DMS 273 (cell line): ENCODE measurements at regions not wholly inside any gene's neighbourhood (a gene's known extent, or its start where the extent isn't known, plus 50 kb on each side); places are given as distances from the start of the nearest gene placed in this dataset.

Experiments
- DNase-seq: peaks from one replicate; lab custom pipeline; 2025; ENCODE audit not compliant: unreplicated experiment; lab: John Stamatoyannopoulos, UW

DNA sequence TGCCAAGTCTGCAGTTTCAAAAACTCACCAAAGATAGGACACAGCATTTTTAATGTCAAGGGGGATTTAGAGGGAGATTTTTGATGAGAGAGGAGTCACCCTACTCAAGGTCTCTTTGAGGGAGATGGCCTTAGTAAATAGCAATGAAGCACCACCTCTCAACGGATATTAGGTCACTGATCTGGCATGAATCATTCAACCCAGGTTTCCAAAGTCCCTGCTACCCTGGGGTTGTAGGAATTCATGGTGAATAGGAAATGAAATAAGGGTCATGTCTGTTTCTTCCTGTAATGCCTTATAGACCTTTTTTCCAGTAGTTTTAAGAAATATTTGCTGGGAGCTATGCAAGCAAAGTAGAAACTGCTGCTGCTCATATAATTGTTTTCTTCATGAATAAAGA, 2154.9 kb downstream of the LRRC4C start:
- DNase-seq, result no peak

DNA sequence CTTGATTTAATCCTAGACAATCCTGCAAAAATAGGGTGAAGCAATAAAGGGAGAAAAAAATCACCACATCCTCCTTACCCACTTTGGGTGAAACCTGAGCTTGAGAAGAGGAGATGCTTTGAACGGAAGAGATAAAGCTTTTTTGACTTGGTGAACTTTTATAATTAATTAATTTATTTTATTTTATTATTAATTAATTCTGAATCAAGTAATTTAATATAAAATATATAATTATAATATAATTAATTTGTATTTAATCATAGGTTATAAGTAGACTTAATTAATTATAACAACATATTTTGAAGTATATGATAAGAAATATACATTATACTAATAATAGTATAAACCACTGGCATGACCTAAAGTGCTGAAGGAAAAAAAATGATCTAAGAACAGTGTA, 2164.8 kb downstream of the LRRC4C start:
- no peak for DNase-seq

DNA sequence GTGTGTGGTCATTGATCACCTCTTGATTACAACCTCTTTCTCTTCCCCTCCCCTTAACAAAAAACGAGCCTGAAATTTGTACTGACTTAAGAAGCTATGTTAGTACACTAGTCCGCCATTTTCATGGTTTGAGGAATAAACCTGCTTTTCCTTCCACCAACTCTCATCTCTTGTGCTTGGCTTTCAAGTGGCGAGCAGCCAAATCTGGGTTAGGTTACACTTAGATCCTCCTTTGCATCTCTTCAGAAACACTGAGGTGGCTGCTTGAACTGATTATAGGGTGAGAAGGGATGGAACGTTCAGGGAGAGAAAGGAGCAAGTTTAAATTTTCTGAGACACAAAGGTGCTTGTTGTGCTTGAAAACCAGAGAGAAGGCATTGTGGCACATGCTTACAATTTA, 2171.4 kb downstream of the LRRC4C start:
- no peak for DNase-seq

DNA sequence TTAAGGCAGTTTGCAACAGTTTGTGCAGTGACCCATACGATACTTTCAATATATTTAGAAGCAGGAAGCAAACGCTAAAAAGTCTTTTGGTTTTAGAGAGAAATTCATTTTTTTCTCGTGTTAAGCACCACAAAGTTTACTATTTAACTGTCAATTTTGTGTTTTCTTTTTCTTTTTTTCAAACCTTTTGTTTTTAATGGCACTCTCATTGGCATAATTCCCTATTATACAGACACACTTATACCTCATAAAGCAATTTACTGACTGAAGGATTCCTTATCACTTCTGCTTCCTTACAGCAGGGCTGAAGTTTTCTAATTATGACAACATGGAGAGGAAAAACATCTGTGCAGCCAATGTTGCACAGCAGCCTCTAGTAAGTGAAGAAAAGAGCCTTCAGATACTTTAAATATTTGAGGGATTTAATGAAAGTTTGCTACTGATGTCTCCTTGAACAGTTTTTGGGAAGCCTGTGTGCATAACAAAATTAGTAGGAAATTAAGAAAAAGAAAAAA, 2191.2 kb downstream of the LRRC4C start:
- DNase-seq, result no peak

DNA sequence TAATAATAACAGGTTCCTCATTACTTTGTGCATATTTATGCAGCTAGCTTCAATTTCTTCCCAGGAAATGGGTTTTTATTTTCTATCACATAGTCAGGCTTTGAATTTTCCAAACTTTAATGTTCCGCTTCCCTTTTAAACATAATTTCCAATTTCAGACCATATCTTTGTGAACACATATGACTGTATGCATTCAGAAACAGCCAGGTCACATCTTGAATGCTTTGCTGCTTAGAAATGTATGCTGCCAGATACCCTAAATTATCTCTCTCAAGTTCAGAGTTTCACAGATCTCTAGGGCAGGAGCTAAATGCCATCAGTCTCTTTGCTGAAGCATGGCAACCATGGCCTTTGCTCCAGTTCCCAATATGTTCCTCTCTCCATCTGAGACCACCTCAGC, 2203.8 kb downstream of the LRRC4C start:
- DNase-seq, result no peak

DNA sequence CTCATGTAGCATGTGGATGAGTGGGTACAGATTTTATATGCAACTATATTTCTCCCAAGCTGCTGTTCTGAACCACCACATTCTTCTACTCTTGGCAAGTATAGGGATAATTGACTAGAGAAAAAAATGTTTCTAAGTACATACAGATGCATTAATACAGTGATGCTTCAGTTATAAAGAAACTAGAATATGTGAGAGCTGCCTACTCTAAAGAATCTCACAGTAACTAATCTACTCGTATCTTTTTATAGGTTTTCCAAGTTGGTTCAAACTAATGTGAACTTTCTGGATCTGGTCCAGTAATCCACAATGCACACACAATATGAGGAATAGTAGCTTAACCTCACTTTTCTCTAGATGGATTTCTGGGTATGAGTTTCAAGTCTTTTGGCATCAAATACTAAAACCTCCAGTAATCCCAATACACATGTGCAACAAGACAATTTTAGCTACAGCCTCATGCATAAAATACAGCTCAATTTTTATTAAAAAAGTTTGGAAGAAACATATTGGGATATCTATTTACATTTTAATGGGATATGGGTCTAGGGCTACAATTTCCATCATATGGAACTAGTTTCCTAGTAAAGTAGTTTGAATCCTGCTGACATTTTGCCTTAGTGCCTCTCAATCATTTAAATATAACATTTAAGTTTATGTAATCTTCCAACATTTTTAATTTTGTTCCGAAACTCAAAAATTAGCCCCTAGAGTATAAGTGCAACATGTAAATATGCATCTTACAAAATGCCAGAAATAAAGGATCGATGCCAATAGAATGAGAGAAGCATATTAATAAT, 2209.7 kb downstream of the LRRC4C start:
- no peak for DNase-seq

DNA sequence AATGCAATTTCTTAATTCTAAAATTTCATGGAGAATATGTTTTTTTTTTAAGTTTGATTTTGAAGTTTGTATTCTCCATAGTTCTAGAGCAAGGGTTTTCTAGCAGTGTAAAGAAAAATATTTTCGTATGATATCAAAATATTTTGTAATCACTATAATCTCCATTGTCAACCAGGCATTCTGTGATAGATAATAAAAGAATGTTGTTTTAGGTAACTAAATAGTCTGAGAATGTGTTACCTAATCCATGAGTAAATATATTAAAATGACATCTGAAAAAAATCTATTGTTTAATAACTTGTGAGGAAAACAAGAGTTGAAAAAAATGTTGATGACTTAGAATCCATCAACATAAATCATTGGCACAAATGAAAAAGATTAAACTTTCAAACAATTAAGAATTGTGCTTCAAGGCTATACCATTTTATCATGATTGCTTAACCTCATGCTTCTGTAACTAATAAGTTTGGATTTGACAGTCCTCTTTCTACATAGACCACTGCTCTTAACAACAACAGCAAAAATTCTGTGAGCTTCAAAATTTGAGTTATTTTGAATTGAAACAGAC, 2211.8 kb downstream of the LRRC4C start:
- no peak for DNase-seq

DNA sequence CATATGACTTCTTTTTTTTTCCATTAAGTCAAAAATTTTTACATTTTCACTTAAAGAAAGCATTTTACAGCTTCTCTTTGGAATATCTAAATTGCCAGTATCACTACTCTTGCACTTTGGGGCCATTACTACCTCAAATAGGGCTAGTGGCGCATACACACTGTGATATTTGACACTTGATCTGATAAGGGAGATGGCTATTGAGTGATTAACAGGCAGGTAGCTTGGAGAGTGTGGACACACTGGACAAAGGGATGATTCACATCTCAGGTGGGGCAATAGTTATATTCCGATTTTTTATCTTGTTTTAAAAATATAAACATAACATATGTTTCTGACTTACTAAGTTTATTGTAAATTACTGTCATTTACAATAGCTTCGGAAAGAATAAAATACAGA, 2219.9 kb downstream of the LRRC4C start:
- DNase-seq, result no peak

DNA sequence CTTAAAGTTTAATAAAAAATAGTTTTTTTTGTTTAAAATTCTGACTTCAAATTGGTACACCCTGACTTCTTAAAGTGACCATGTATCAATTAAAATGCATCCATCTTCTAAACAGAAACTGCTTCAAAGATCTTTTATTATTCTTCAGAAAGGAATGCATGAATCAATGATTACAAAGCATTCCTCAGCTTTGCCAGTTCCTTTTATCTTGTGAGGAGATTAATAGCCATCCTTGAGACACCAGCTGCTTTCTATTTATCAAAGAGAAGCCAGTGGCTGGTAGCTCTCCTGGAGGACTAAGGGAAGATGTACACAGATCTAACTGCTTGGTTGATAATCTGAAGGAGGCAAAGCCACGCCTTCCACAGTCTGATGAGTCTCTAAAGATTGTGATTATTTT, 2222.5 kb downstream of the LRRC4C start:
- no peak for DNase-seq

DNA sequence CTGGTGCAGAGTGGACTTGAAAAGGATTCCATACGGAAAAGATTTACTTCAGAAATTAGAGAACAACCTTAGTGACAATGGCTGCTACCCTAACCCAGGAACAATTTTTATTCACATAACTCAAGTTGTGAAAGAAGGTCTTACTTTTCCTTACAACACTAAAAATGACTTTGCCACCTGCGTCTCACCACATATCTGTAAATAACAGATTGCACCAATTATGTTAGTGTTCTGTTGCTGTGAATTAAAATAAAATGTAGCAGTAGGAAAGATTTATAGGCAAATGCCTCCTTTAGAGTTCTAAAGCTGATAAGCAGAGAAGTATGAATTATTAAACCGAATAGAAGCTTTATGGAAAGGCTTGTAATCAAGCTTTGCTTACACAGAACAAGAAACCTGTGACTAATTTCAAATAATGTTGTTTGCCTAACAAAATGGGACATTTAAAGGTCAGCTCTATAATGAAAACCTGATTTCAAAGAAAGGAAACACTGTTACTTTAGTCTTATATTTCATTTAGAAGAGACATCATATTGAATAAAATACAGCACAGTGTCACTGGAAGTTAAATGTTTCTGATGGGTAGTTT, 2237.8 kb downstream of the LRRC4C start:
- DNase-seq, result no peak

DNA sequence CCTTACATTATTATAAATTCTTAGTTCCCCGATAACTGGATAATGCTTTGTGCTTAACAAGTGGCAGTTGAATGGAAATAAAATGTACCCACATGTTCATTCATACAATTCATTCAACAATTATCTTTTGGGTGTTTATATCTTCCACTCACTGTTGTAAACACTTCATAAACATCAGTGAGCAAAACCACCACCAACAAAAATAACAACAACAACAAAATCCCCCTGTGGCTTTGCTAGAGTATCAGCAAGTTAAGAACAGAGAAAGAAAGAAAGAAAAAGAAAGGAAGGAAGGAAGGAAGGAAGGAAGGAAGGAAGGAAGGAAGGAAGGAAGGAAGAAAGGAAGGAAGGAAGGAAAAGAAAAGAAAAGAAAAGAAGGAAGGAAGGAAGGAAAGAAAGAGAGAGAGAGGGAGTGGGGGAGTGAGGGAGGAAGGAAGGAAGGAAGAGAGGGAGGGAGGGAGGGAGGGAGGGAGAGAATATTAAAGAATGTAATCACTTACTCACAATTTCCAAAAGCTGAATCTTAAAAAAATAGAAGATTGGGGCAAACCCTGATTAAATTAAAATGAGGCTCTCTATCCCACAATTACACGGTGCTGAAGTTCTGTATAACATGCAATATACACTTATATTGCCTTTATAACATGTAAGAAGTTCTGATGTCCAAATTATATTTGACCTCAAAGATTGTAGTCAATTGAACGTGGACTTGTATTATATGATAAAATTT, 2238.8 kb downstream of the LRRC4C start:
- no peak for DNase-seq

DNA sequence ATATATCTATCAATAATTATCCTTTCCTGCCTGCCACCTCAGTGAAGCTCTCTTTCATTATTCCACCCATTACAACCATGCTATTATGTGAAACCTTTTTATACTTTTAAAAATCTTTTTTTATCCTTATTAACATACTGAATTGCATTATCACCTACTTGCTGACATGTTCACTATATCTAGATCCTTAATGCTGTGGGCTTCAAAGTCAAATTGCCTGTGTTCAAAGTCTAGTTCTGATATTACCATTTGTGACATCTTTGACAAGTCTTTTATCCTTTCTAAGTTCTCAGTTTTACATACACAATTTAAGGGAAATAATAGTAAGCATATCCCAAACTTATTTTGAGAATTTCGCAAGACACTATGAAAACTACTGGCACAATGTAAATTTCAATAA, 2239.4 kb downstream of the LRRC4C start:
- DNase-seq, result no peak

DNA sequence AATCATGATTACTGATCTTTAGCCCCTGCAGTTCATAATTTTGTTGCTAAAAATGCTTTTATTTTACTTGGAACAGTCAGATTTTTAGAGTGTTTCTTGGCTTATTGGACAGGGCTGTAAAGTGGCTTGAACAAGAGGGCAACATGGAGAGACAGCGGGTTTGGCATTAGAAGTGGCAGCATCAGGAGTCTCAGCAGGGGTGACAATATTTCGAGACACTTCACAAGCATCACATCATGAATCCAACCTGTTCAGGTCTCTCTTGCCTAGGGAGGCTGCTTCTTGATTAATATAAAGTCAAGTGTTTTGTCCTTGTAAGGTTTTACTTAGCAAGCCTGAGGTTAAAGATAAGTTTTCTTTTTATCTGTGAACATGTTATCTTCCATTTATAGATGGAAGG, 2249.5 kb downstream of the LRRC4C start:
- DNase-seq, result no peak

DNA sequence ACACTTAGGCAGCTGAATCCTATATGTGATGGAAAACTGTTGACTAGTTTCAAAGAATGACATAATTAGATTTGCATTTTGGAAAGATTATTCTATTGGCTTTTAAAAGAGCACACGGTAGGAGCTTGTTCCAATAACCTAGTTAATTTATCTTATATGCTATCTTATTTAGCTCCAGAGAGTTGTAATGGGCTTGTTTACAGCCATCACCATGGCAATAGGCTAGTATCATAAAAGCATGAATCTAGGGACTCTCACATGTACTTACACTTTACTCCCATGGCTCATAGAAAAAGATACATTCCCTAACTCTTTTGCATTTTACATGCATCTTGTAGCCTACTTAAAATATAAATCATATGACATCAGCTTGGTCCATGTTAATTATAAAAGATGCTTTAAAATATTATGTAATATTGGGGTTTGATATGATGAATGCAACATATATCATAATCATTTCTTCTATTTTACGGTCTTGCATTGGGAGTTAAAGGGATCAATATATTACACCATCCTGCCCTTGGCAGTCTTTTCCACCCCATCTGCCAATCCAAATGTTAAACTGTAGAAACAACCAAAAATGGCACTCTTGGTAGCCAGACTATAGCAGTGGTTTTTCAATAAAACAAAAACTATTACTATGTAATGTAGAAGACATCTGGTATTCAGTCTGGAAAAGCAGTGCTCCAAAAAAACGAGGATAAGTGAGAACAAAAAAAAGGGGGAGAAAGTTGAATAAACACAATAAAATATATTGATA, 2254.0 kb downstream of the LRRC4C start:
- no peak for DNase-seq

DNA sequence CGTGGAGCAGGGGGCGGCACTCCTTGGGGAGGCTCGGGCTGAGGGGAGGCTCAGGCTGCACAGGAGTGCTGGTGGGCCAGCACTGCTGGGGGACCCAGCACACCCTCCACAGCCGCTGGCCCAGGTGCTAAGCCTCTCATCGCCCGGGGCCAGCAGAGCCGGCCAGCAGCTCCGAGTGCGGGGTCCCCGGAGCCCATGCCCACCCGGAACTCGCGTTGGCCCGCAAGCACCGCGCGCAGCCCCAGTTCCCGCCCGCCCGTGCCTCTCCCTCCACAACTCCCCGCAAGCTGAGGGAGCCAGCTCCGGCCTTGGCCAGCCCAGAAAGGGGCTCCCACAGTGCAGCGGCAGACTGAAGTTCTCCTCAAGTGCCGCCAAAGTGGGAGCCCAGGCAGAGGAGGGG, 2266.8 kb downstream of the LRRC4C start:
- DNase-seq, result no peak

DNA sequence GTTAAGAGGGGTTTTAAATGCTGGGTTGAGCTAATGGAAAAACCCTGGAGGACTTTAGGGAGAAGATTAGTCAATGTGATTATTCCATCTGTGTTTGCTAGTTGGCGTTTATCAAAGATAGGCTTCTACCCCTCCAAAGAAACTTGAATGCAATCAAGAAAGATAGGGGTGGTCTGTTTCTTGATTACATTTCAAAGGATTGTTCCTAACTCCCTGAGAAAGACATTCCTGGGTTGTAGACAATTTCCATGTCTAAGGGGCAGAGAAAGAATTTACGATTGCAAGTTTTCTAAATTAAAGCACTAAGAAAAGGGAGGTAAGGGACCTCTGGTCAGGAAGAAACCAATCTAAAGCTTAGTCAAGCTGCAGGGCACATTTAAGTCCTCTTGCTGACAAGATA, 2268.7 kb downstream of the LRRC4C start:
- no peak for DNase-seq

DNA sequence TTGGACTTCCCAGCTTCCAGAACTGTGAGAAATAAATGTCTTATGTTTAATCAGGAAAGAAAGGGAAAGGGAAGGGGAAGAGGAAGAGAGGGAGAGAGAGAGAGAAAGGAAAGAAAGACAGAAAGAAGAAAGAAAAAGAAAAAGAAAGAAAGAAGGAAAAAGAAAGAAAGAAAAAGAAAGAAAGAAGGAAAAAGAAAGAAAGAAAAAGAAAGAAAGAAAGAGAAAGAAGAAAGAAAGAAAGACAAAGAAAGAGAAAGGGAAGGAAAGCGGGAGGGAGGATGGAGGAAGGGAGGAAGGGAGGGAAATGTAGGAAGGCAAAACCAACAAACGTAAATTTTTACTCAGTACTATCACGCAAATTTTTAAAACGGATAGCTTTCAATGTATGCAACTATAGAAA, 2281.8 kb downstream of the LRRC4C start:
- DNase-seq, result no peak

DNA sequence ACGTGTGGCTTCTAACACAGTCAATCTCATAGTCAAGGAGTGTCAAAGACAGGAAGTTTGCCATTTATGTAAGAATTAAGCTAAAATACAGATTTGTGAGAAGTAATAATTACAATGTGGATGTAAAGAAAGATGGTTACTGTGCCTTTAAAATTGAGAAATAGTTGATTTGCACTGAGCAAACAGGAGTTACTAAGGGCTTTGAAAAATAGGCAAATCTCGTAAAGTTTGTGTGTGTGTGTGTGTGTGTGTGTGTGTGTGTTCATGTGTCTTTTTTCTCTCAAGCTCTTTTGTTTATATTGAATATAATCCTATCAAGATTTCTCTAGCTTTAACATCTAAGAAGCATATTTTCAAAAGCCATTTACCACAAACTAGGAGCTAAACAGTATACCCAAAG, 2284.5 kb downstream of the LRRC4C start:
- DNase-seq, result no peak

DNA sequence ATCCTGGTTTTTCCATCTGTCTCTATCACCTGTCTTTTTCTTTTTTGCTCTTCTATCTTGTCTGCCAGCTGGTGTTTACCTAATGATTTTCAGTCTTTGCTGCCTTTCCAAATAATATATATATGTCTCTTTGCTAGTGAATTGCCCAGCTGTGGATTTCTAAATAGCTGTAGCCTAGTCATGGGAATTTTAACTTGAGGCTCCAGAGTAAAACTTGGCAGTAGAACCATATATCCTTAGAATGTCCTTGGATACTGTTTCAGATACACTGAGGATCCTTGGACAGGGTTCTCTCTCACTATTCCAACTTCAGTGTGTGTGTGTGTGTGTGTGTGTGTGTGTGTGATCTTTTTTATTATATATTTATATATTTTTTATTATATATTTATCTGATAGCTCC, 2285.3 kb downstream of the LRRC4C start:
- DNase-seq, result no peak

DNA sequence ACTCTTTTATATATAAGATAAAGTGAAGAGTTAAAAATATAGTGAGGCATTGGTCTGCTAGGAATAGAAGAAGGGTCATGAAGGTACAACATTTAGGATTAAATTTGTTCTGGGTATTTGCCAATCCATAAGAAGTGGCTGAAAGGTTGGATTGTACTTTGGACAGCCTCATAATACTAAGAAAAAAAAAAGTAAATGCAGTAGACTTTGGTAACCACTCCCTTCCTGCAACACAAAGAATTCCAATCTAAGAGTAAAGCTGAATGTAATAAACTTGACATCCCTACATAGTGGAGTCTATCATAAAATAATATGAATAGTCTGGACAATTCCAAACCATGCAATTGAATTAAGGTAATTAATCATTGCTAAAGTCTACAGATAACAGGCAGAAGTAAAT, 2294.4 kb downstream of the LRRC4C start:
- no peak for DNase-seq

DNA sequence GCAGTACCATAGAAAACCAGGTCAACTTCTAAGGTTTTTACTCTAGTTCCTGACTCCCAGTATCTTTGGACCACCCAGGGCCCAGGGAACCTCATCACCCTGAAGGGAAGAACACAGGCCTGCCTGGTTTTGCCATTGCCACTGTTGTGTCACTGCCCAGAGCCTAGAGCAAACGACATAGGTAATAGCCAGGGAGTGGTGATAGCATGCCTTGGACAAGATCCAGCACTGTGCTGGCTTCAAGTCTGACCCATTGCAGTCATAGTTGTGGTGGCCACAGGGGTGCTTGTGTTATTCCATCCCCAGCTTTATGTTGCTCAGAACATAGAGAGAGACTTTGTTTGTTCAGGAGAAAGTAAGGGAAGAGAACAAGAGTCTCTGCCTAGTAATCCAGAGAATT, 2310.2 kb downstream of the LRRC4C start:
- no peak for DNase-seq
